ENCODE measurements at regions not wholly inside any gene's neighbourhood (a gene's known extent, or its start where the extent isn't known, plus 50 kb on each side); places are given as distances from the start of the nearest gene placed in this dataset.

DNA sequence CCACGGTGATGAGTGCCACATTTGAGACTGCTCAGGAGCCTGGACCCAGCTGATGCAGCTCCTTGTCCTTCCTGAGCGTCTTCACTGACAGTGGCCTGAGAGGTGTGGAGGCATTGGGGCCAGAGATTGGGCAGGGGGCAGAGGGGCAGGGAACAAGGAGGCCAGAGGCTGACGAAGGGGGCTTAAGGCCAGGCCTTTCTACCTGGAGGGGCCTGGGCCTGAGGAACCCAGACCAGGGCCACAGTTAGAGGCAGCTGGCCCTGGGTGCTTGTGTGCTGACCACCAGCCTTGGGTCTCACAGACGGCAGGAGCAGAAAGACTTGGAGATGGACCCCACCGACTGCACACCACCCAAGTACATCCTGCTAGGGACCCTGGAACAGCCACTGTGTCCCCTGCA lies 168.2 kb upstream of the ZNF267 start:
- TF ChIP-seq ZNF8 (CRISPR knock-in tag; IDR thresholded peaks at IDR 0.05) (no peak), ZNF70 (CRISPR knock-in tag; IDR thresholded peaks at IDR 0.05) (no peak), TCF4 (CRISPR knock-in tag; IDR thresholded peaks at IDR 0.05; ENCODE audit: borderline replicate concordance) (no peak), ZFP3 (CRISPR knock-in tag; IDR thresholded peaks at IDR 0.05) (no peak)
- TF ChIP-seq, protein P1, sequence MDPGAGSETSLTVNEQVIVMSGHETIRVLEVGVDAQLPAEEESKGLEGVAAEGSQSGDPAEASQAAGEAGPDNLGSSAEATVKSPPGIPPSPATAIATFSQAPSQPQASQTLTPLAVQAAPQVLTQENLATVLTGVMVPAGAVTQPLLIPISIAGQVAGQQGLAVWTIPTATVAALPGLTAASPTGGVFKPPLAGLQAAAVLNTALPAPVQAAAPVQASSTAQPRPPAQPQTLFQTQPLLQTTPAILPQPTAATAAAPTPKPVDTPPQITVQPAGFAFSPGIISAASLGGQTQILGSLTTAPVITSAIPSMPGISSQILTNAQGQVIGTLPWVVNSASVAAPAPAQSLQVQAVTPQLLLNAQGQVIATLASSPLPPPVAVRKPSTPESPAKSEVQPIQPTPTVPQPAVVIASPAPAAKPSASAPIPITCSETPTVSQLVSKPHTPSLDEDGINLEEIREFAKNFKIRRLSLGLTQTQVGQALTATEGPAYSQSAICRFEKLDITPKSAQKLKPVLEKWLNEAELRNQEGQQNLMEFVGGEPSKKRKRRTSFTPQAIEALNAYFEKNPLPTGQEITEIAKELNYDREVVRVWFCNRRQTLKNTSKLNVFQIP (CRISPR knock-in tag; IDR thresholded peaks at IDR 0.05; ENCODE audit: borderline replicate concordance, low read depth), result no peak

Data from SK-N-SH treated with all-trans-retinoic acid at 6 μM for 48 hours (cell line).